NCI-H510A treated with DMSO at 0.1 percent for 48 hours (cell line): ENCODE measurements at regions not wholly inside any gene's neighbourhood (a gene's known extent, or its start where the extent isn't known, plus 50 kb on each side); places are given as distances from the start of the nearest gene placed in this dataset.

ENCODE experiments used
- DNase-seq: peaks from one replicate; lab custom pipeline; 2025; lab: John Stamatoyannopoulos, UW

GRCh38 chr4:187577941-187578480 lies 417.6 kb upstream of the ZFP42 start:
- DNase-seq = no peak

- DNase-seq = no peak
These were observed 408.7 kb upstream of the ZFP42 start for GRCh38 chr4:187586892-187587291.

- no peak for DNase-seq
These were observed 397.4 kb upstream of the ZFP42 start for GRCh38 chr4:187598196-187598595.

GRCh38 chr4:187602339-187603092 lies 393.1 kb upstream of the ZFP42 start:
- no peak for DNase-seq

- no peak for DNase-seq
These were observed 392.2 kb upstream of the ZFP42 start for GRCh38 chr4:187603093-187604025.

GRCh38 chr4:187604984-187605383 lies 390.6 kb upstream of the ZFP42 start:
- DNase-seq = no peak

- DNase-seq = peak; percentile 46
These were observed 389.0 kb upstream of the ZFP42 start for GRCh38 chr4:187606581-187606980.

GRCh38 chr4:187608001-187608421 lies 387.6 kb upstream of the ZFP42 start:
- DNase-seq = peak; percentile 11

GRCh38 chr4:187612301-187612700 lies 383.3 kb upstream of the ZFP42 start:
- DNase-seq = no peak

- no peak for DNase-seq
These were observed 382.3 kb upstream of the ZFP42 start for GRCh38 chr4:187613089-187613839.

GRCh38 chr4:187615972-187616371 lies 379.6 kb upstream of the ZFP42 start:
- DNase-seq = no peak

- DNase-seq = no peak
These were observed 378.5 kb upstream of the ZFP42 start for GRCh38 chr4:187617113-187617512.

- no peak for DNase-seq
These were observed 376.8 kb upstream of the ZFP42 start for GRCh38 chr4:187618701-187619281.

GRCh38 chr4:187619319-187619718 lies 376.3 kb upstream of the ZFP42 start:
- DNase-seq = no peak

GRCh38 chr4:187632260-187632995 lies 363.1 kb upstream of the ZFP42 start:
- no peak for DNase-seq

- no peak for DNase-seq
These were observed 362.3 kb upstream of the ZFP42 start for GRCh38 chr4:187633245-187633644.

GRCh38 chr4:187656959-187657358 lies 338.6 kb upstream of the ZFP42 start:
- no peak for DNase-seq

GRCh38 chr4:187663076-187663475 lies 332.5 kb upstream of the ZFP42 start:
- no peak for DNase-seq

- no peak for DNase-seq
These were observed 331.6 kb upstream of the ZFP42 start for GRCh38 chr4:187664011-187664410.

- DNase-seq = no peak
These were observed 330.5 kb upstream of the ZFP42 start for GRCh38 chr4:187665086-187665485.

- DNase-seq = no peak
These were observed 329.5 kb upstream of the ZFP42 start for GRCh38 chr4:187666034-187666433.
